ENCODE measurements at regions not wholly inside any gene's neighbourhood (a gene's known extent, or its start where the extent isn't known, plus 50 kb on each side); places are given as distances from the start of the nearest gene placed in this dataset.

GRCh38 chr21:17045214-17045853, 467.5 kb upstream of the CXADR start:
- Histone ChIP-seq H3K27ac (ENCODE audit: low read depth) (no peak overlapping the region), H3K36me3 (ENCODE audit: insufficient read depth) (0 out of 2 replicates have a peak, but pooled peaks cover 3% of the 10 kb centered on the region), H3K79me2 (replicated peaks; ENCODE audit: insufficient read depth) (no peaks in the 10 kb centered on the region), H3K4me3 (no peak overlapping the region), H3K4me2 (no peak overlapping the region), H4K20me1 (replicated peaks; ENCODE audit: insufficient read depth) (no peaks in the 10 kb centered on the region), H2AFZ (no peak overlapping the region), H3K9me2 (ENCODE audit: insufficient read depth) (peaks cover 14% of the 10 kb centered on the region; the same call in 1 of the 2 replicates), H3F3A (replicated peaks; ENCODE audit: low read depth) (no peaks in the 10 kb centered on the region), H3K27me3 (ENCODE audit: insufficient read depth) (no peaks in the 10 kb centered on the region), H3K4me1 (ENCODE audit: insufficient read depth) (no peaks in the 10 kb centered on the region; the same call in 1 of the 2 replicates)
- Mint-ChIP-seq H3K4me1 (peaks cover 4% of the 10 kb centered on the region; the same call in 2 of the 3 replicates), H3K4me3 (no peak overlapping the region), H3K27ac (no peak overlapping the region), H3K9me3 (peaks cover 31% of the 10 kb centered on the region), H3K27me3 (ENCODE audit: insufficient read depth, low read depth, poor library complexity) (no peaks in the 10 kb centered on the region), H3K36me3 (ENCODE audit: low read depth) (peaks cover 26% of the 10 kb centered on the region)
- peak; percentile 48 to 68; a peak in 3 of 4 replicates for TF ChIP-seq CTCF (conservative IDR thresholded peaks at IDR 0.05; ENCODE audit: low read depth in 2 of 2)
- no peak for TF ChIP-seq ETS1 (IDR thresholded peaks at IDR 0.05)
- DNase-seq (ENCODE audit: low spot score): peak; percentile 38
- no peak; the same call in 2 of the 3 replicates for ATAC-seq

- Mint-ChIP-seq H3K27ac (no peak overlapping the region), H3K4me1 (peaks cover 31% of the 10 kb centered on the region), H3K4me3 (no peak overlapping the region), H3K27me3 (ENCODE audit: insufficient read depth, low read depth, poor library complexity) (no peaks in the 10 kb centered on the region), H3K9me3 (peaks cover 31% of the 10 kb centered on the region), H3K36me3 (ENCODE audit: low read depth) (peaks cover 26% of the 10 kb centered on the region)
- H2AFZ ChIP-seq: no peak overlapping the region
- no peak overlapping the region for H3K27ac ChIP-seq (ENCODE audit: low read depth)
- no peaks in the 10 kb centered on the region for H3F3A ChIP-seq (replicated peaks; ENCODE audit: low read depth)
- H4K20me1 ChIP-seq (replicated peaks; ENCODE audit: insufficient read depth): no peaks in the 10 kb centered on the region
- DNase-seq (ENCODE audit: low spot score) (no peak), ATAC-seq (no peak)
- 0 out of 2 replicates have a peak, but pooled peaks cover 3% of the 10 kb centered on the region for H3K36me3 ChIP-seq (ENCODE audit: insufficient read depth)
- H3K79me2 ChIP-seq (replicated peaks; ENCODE audit: insufficient read depth): no peaks in the 10 kb centered on the region
- H3K4me1 ChIP-seq (ENCODE audit: insufficient read depth): peaks cover 20% of the 10 kb centered on the region
- no peak overlapping the region for H3K4me3 ChIP-seq
- no peak overlapping the region for H3K4me2 ChIP-seq
- H3K27me3 ChIP-seq (ENCODE audit: insufficient read depth): no peaks in the 10 kb centered on the region
- no peaks in the 10 kb centered on the region for H3K9me2 ChIP-seq (ENCODE audit: insufficient read depth)
- TF ChIP-seq ZNF114 (CRISPR knock-in tag; IDR thresholded peaks at IDR 0.05): no peak
- no peak for TF ChIP-seq STAT1 (IDR thresholded peaks at IDR 0.05; ENCODE audit: unreplicated experiment)
- no peak for TF ChIP-seq EZH2 (IDR thresholded peaks at IDR 0.05; ENCODE audit: low read depth, unreplicated experiment)
- no peak for TF ChIP-seq EZH2phosphoT487 (IDR thresholded peaks at IDR 0.05; ENCODE audit: unreplicated experiment)
- no peak for TF ChIP-seq JUNB (IDR thresholded peaks at IDR 0.05; ENCODE audit: unreplicated experiment)
- no peak for TF ChIP-seq REST (IDR thresholded peaks at IDR 0.05; ENCODE audit: unreplicated experiment)
- TF ChIP-seq ZNF331 (CRISPR knock-in tag; IDR thresholded peaks at IDR 0.05; ENCODE audit: low read depth): no peak
Observed at GRCh38 chr21:17048974-17049373, 463.9 kb upstream of the CXADR start.

All from GM23338 (cell line).